HG02610 (cell line): ENCODE measurements at regions not wholly inside any gene's neighbourhood (a gene's known extent, or its start where the extent isn't known, plus 50 kb on each side); places are given as distances from the start of the nearest gene placed in this dataset.

Experiments used
- ATAC-seq: cut with Tn5 transposase; IDR thresholded peaks from one replicate; pipeline ENCODE4 v1.9.1; 2021; ENCODE audit warnings: mild to moderate bottlenecking, moderate library complexity; ENCODE audit not compliant: unreplicated experiment

- no peak for ATAC-seq
Measured at GRCh38 chr16:51924744-51925143, 622.2 kb downstream of the TOX3 start.

- ATAC-seq, result no peak
Measured at GRCh38 chr16:51922476-51922875, 624.5 kb downstream of the TOX3 start.

GRCh38 chr16:51919736-51920135, 627.2 kb downstream of the TOX3 start:
- no peak for ATAC-seq

DNA sequence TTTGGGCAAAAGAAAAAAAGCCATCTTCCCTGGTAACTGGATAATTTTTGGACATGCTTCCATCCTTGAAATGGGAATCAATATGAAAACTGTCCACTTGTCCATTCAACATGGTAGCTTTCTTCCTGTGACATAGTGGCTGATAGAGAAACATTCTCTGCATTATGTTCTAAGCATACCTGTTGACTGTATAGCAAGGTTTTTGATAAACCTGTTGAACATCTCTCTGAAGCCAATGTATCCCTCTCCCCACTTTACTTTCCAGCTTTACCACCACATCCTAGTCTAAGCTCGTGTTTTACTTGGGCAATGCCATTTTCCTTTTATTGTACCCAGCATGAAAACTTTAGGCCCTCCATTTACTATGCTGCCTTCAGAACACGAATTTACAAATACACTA, 630.1 kb downstream of the TOX3 start:
- no peak for ATAC-seq

- ATAC-seq, result no peak
Measured at GRCh38 chr16:51916231-51916630, 630.7 kb downstream of the TOX3 start.

- ATAC-seq, result no peak
Measured at GRCh38 chr16:51907680-51908079, 639.3 kb downstream of the TOX3 start.

DNA sequence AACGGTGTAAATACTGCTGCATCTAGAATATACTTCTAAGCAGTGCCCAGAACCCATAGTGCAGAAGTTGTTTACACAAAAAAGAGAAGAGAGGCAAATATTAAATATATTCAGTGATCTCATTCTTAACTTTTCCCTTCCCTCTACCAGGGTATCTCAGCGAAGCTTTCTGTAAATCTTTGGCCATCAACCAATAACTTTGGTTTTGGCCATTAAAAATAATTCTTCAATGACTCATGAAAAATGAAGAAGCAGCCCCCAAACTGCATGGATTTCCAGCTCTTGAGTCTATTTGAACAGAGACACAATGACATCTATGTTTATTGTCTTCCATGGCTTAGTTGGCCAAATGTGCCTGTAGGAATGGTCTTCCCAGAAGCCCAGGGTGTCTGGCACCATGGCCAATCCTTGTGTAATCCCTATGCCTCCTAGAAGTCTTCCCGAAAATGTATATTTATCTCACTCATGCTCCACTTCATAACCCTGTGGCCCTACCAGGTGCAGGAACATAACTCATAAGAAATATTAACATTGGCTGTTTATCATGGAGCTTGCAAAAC, 646.6 kb downstream of the TOX3 start:
- no peak for ATAC-seq

DNA sequence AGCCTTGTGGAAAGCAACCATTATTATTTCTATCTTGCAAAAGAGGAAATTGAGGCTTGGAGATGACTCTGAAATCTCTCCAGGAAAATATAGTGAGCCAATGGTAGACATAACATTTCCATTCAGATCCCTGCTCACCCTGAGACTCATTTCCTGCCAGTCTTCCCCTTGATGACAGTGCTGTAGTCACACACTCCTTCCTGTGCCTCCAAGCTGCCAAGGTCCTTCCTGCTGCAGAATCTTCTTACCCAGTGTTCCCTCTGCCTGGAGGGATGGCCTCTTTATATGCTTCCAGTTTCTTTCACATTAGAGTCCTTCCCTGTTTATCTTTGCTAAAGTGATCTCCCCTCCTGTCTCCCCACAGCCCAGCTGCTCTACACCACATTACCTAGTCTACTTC, 648.1 kb downstream of the TOX3 start:
- no peak for ATAC-seq

GRCh38 chr16:51896013-51896412, 650.9 kb downstream of the TOX3 start:
- no peak for ATAC-seq

GRCh38 chr16:51892293-51893007, 654.5 kb downstream of the TOX3 start:
- no peak for ATAC-seq

DNA sequence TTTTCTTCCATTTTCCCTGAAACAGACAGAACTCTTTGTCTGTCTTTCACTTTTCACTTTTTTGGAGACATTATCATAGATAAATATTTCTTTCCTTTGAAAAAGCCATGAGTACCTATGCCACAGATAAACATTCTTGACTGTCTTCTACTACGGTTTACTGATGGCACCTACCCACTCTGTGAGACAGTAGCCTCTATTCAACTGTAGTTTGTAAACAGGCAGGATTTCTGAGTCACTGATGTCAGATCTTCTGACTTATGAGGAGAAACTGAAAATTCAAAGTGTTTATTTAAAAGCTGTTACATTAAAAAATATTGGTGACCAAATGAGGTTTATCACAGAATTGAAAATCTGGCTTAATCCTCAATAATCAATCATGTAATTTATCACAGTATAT, 658.4 kb downstream of the TOX3 start:
- no peak for ATAC-seq

- no peak for ATAC-seq
Measured at GRCh38 chr16:51888016-51888415, 658.9 kb downstream of the TOX3 start.

DNA sequence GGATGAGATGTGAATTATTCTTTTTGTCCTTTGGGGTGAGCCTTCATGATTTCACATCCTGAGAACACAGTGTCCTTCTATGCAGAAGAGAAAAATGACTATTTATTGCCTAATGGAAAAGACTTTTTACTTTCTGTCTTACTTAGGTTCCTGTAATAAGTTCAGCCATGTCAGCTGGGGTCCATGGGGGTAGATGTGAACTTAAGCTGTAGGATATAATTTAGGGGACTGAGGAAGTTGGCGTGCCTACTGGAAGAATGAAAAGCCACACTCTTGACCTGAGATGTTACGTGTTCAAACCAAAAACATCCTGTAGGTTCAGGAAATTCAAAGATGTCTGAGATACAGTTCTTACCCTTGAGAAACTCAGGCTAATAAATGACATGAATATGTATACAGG, 660.5 kb downstream of the TOX3 start:
- ATAC-seq, result no peak

DNA sequence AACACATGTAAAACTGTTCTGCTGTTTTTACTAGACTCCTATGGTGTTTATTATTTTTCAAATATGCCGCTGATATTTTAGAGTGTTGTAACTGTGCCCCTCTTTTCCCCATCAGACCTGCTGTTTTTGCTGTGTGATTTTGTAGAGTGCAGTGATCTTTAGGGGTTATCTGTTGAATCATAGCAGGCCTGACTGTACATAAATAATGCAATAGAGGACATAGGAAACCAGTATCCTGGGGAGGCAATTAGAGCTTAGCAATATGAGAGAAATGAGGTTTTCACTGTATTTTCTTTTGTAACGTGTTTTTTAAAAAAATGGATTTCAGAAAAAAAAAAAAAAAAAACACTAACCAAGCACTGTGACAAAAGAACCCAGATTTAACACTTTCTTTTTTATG, 662.2 kb downstream of the TOX3 start:
- ATAC-seq, result no peak

DNA sequence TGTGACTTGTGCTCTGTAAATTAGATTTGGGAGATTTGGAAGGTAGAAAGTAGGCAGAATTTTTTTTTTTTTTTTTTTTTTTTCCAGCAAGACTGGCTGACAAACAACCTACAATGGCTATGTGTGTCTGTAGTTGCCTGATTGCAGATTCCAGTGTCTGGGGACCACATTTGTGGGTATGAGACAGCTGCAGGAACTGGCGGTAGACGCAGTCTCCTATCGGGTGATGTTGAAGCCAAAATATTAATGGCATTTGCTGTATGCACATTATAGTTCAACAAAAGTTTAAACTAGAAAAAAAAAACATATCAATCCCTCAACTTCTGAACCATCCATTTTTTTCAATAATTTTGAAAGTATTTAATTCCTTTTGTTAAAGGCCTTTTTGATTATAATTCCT, 665.2 kb downstream of the TOX3 start:
- ATAC-seq, result no peak

- ATAC-seq, result no peak
Measured at GRCh38 chr16:51880776-51881175, 666.2 kb downstream of the TOX3 start.

GRCh38 chr16:51877686-51878085, 669.3 kb downstream of the TOX3 start:
- ATAC-seq, result no peak

- ATAC-seq, result no peak
Measured at GRCh38 chr16:51876934-51877333, 670.0 kb downstream of the TOX3 start.

DNA sequence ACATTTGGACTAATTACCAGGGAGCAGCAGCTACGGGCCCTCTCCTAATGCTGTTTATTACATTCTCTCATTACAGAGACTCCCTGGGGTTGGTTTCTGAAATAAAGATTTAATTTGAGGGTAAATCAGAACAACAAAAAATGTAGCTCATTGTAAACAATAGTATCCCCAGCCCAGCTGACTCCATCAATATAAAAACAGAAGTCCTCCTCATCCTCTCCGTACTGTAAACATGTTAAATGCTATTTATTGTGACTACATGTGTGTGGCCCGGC, 670.4 kb downstream of the TOX3 start:
- ATAC-seq, result no peak

DNA sequence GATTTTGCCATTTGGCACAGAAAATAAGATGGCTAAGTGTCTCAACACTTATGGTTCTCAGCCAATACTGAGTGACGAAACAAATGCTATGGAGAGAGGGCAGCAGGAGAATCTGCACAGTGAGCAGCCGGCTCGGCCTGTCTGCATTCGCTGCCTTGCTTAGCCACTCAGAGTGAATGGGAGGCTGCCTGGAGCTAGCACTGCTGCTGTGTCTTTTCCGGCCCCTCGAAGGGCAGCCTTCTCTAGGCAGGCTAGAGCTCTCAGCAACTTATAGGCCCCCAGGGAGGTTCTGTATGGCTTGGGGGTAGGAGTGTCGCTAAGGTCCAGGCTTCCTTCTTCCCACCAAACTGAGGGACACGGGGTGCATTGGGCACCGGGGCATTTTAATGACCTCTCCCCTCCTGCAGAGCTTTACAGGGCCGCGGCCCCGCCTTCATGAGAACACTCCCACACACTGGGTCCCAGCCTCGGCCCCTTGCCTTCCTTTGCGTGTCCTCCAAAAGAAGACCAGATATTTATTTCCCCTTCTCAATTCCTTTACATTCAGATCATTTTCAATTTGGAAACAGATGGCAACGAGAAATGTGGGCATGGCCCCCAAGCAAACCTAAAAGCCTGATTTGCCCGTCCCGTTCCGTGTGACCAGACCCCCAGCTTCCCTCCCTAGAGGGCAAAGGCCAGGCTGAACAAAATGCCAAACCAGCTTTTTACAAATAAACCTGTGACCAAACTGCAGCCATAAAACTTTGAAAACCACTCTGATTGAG, 670.9 kb downstream of the TOX3 start:
- ATAC-seq, result no peak

DNA sequence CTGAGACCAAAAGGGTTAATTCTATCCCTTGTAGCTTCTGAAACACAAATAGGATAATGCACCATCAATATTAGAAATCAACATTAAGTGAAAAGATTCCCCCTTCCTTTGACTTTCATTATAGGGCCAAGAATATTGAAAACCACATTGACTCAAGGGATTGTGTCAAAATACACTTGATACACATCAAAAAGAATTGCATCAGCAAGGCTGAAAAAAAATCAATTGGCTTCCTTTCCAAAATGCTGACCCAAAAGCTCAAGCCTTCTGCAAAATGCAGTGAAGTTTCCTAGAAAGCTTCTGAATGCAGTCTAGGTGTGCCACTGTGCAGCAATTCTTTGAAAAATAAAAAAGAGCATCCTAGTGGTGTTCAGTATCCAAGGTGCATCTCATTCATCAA, 674.4 kb downstream of the TOX3 start:
- no peak for ATAC-seq

DNA sequence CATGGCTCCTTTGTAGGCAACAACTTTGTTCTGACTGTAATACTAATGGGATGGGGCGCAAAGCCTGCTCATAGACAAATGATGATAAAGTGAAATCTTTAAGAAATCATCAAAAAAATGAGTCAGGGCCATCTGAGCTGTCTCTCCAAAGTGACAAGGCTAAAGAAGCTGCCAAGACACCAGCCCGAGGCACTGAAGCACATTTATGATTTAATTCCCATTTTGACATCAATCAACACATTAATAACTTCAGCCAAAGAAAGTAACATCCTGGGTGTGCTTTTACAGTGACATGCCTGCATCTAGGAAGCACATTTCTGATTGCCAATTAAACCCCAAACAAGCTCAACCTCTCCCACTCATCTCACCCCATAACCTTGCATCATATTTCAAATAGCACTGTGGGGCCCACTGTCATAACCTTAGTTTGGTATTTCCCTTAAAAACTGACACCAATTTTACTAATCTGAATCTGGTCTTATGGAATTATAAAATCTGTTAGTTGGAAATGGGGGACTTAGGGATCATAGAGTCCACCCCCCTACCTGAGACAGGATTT, 676.6 kb downstream of the TOX3 start:
- ATAC-seq, result no peak
